ENCODE measurements at regions not wholly inside any gene's neighbourhood (a gene's known extent, or its start where the extent isn't known, plus 50 kb on each side); places are given as distances from the start of the nearest gene placed in this dataset.

GRCh38 chr5:67259548-67260215, 63.1 kb upstream of the CD180 start:
- TF ChIP-seq CTCF (IDR thresholded peaks at IDR 0.05) = no peak
- TF ChIP-seq POLR2AphosphoS5 (IDR thresholded peaks at IDR 0.05) = no peak
- TF ChIP-seq POLR2A (IDR thresholded peaks at IDR 0.05) = no peak
- no peak for TF ChIP-seq EP300 (IDR thresholded peaks at IDR 0.05)

Measured in stomach (tissue), 4 donors.